GM12872 (cell line): ENCODE measurements at regions not wholly inside any gene's neighbourhood (a gene's known extent, or its start where the extent isn't known, plus 50 kb on each side); places are given as distances from the start of the nearest gene placed in this dataset.

ENCODE experiments used
- TF ChIP-seq, protein P1 (sequence below): IDR thresholded peaks from 3 replicates; pipeline ENCODE4 v1.5.1; 2011; ENCODE audit warnings: low read depth, mild to moderate bottlenecking, low read length, moderate library complexity; ENCODE audit not compliant: insufficient read depth

- TF ChIP-seq, protein P1, sequence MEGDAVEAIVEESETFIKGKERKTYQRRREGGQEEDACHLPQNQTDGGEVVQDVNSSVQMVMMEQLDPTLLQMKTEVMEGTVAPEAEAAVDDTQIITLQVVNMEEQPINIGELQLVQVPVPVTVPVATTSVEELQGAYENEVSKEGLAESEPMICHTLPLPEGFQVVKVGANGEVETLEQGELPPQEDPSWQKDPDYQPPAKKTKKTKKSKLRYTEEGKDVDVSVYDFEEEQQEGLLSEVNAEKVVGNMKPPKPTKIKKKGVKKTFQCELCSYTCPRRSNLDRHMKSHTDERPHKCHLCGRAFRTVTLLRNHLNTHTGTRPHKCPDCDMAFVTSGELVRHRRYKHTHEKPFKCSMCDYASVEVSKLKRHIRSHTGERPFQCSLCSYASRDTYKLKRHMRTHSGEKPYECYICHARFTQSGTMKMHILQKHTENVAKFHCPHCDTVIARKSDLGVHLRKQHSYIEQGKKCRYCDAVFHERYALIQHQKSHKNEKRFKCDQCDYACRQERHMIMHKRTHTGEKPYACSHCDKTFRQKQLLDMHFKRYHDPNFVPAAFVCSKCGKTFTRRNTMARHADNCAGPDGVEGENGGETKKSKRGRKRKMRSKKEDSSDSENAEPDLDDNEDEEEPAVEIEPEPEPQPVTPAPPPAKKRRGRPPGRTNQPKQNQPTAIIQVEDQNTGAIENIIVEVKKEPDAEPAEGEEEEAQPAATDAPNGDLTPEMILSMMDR = no peak
These were observed 1036.0 kb downstream of the AMY1C start for GRCh38 chr1:104785575-104786187.

- TF ChIP-seq, protein P1 = no peak
These were observed 1038.3 kb downstream of the AMY1C start for GRCh38 chr1:104787866-104788510.

DNA sequence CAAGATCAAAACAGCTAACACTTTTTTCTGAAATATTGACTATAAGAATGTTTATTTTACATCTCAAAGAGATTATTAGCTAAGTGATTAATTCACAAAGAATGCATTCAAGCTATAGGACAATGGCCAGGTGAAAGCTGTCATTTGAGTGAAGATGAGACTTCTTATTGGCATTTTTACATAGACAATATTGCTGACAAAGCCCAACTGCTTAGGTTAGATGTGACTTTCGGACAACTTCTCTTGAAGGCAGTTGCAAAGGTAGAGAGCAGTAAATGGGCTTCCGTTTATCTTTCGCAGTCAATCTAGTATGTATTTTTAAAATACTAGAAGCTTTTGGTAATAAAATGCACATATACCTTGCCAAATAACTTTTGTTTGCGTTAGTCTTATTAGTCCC, 1041.3 kb downstream of the AMY1C start:
- TF ChIP-seq, protein P1 = no peak

GRCh38 chr1:104794035-104794434, 1044.3 kb downstream of the AMY1C start:
- TF ChIP-seq, protein P1 = no peak

DNA sequence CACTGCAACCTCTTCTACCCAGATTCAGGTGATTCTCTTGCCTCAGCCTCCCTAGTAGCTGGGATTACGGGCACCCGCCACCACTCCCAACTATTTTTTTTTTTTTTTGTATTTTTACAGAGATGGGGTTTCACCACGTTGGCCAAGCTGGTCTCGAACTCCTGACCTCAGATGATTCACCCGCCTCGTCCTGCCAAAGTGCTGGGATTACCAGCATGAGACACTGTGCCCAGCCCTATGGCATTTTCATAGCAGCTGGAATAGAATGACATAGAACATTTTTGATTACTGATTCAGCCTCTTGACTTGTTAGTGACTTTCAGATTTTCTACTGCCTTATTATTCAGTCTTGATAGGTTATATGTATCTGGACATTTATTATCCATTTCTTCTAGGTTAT, 1046.2 kb downstream of the AMY1C start:
- TF ChIP-seq, protein P1 = no peak

- TF ChIP-seq, protein P1 = no peak
These were observed 1048.3 kb downstream of the AMY1C start for GRCh38 chr1:104797982-104798381.

- TF ChIP-seq, protein P1 = no peak
These were observed 1051.6 kb downstream of the AMY1C start for GRCh38 chr1:104801344-104801743.
